Lower lobe of right lung (tissue), 2 donors: ENCODE measurements at regions not wholly inside any gene's neighbourhood (a gene's known extent, or its start where the extent isn't known, plus 50 kb on each side); places are given as distances from the start of the nearest gene placed in this dataset.
A peak's percentile ranks its signal among the peaks of the same experiment; 100 is the strongest.

Experiments used
- ATAC-seq, 2 donors: fragments of 200-7000 bp; cut with Tn5 transposase; one replicate each; pipeline ENCODE4 v1.9.1; 2020 to 2022; ENCODE audit warnings: mild to moderate bottlenecking in 2 of 2, moderate library complexity in 2 of 2
- DNase-seq: peaks from one replicate; pipeline ENCODE4 v3.0.0-alpha.2; 2020
- H3K27ac ChIP-seq: fragments of 200-600 bp; one replicate; pipeline ENCODE4 v1.8.0; 2022
- H3K27me3 ChIP-seq: fragments of 200-600 bp; one replicate; pipeline ENCODE4 v1.8.0; 2022; ENCODE audit warnings: low read depth
- H3K36me3 ChIP-seq: fragments of 200-600 bp; one replicate; pipeline ENCODE4 v1.8.0; 2022; ENCODE audit warnings: mild to moderate bottlenecking
- H3K4me1 ChIP-seq: fragments of 200-600 bp; one replicate; pipeline ENCODE4 v1.8.0; 2022
- H3K4me3 ChIP-seq: fragments of 200-600 bp; one replicate; pipeline ENCODE4 v1.8.0; 2022; ENCODE audit warnings: mild to moderate bottlenecking
- H3K9me3 ChIP-seq: fragments of 200-600 bp; one replicate; pipeline ENCODE4 v1.8.0; 2022
- intact Hi-C: fragments of 100-400 bp; cut with DNase I; formaldehyde crosslinking; loops from one replicate; pipeline ENCODE4 v1.11.0; 2022
- TF ChIP-seq, protein P1 (sequence below): fragments of 200-600 bp; IDR thresholded peaks from one replicate; pipeline ENCODE4 v1.8.0; 2022; ENCODE audit warnings: antibody characterized with exemption, mild to moderate bottlenecking
- donor health status: DM: no; HTN: yes; CAD: no; lungs with severe emphysema.

DNA sequence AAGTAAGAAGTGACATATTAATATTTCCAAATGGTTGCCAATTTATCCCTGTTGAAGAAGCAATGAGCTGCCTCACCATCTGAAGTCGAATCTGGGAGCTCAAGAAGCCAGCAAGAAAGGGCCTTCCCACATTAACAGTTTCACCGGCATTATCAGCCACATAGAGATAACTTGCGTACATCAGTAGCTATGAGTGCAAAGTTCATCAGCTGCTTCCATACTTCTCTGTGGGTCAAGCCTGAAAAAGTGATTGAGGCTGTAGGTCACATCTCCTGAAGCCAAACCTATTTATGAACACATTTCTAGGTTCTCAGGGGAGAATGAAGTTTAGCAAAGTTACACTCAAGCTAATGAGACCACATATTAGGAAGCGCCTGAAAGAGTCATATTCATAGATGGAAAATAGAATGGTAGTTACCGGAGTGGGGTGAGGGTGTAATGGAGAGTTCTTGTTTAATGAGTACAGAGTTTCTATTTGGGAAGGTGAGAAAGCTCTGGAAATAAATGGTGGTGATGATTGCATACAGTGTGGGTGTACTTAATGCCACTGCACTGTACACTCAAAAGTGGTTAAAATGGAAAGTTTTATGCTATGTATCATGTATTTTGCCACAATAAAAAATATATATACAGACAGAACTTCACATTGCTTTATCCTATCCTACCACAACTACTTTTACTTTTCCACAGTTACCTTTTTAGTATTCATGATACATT is 189.3 kb upstream of the SP4 start:
- TF ChIP-seq, protein P1, sequence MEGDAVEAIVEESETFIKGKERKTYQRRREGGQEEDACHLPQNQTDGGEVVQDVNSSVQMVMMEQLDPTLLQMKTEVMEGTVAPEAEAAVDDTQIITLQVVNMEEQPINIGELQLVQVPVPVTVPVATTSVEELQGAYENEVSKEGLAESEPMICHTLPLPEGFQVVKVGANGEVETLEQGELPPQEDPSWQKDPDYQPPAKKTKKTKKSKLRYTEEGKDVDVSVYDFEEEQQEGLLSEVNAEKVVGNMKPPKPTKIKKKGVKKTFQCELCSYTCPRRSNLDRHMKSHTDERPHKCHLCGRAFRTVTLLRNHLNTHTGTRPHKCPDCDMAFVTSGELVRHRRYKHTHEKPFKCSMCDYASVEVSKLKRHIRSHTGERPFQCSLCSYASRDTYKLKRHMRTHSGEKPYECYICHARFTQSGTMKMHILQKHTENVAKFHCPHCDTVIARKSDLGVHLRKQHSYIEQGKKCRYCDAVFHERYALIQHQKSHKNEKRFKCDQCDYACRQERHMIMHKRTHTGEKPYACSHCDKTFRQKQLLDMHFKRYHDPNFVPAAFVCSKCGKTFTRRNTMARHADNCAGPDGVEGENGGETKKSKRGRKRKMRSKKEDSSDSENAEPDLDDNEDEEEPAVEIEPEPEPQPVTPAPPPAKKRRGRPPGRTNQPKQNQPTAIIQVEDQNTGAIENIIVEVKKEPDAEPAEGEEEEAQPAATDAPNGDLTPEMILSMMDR, result no peak
- ATAC-seq (no peak), DNase-seq (no peak)
- Histone ChIP-seq H3K9me3 (no peaks in the 10 kb centered on the region), H3K4me3 (no peak overlapping the region), H3K36me3 (no peaks in the 10 kb centered on the region), H3K4me1 (no peaks in the 10 kb centered on the region), H3K27me3 (no peaks in the 10 kb centered on the region), H3K27ac (no peak overlapping the region)
- intact Hi-C loops, result no loop called here

DNA sequence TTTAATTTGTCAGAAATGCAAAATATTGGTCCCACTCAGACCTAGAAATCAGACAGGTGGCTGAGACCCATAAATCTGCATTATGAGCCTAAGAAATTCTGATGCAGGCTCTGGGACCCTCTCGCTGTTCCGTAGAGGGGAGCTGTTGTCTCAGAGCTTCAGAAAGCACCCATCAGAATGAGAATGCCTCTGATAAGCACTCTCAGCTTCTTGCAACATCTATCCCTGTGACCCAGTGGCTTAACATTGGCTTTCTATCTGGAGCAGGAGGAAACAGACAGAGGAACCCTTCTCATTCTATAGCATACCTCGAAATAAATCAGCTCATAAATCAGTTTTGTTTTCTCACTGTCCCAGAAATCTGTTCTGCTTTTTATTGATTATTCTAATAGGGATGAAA is 184.6 kb upstream of the SP4 start:
- Histone ChIP-seq H3K4me1 (no peaks in the 10 kb centered on the region), H3K27me3 (peaks cover 21% of the 10 kb centered on the region), H3K4me3 (no peak overlapping the region), H3K36me3 (no peaks in the 10 kb centered on the region), H3K9me3 (no peaks in the 10 kb centered on the region), H3K27ac (no peak overlapping the region)
- TF ChIP-seq, protein P1, result no peak
- no peak for ATAC-seq
- intact Hi-C loops, result no loop called here
- DNase-seq, result no peak

DNA sequence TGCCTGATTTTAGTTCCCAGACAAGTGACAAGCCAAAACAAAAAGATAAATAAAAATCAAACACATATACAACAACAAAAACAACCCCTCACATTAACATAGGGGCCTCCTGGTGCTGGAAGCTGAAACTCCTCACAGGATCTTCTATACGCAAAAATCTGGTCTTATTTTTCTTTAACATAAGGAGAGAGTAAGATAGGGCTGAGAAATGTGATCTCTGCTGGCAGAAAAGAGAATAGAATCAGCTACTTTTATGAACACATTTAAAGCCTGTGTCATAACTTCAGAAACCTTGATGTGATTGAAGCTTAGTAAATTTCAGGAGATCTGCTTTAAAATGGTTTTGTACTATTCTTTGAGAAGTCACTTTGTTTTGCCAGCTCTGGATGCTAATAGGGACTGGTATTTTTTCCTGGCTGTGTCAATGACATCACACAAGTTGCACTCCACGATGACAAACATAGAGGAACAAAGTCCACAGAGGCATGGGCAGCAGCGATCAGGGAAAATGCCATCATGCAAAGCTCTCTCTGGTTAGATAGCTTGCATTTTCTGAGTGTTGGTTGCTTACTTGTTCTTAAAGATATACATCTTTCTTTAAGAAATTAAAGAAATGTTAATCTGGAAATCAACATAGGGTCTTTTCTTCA is 176.6 kb upstream of the SP4 start:
- Histone ChIP-seq H3K4me1 (no peaks in the 10 kb centered on the region), H3K9me3 (no peaks in the 10 kb centered on the region), H3K36me3 (no peaks in the 10 kb centered on the region), H3K27me3 (peaks cover 70% of the 10 kb centered on the region), H3K4me3 (no peak overlapping the region), H3K27ac (no peak overlapping the region)
- DNase-seq (no peak), ATAC-seq (no peak)
- TF ChIP-seq, protein P1, result no peak
- intact Hi-C loops, result no loop called here

DNA sequence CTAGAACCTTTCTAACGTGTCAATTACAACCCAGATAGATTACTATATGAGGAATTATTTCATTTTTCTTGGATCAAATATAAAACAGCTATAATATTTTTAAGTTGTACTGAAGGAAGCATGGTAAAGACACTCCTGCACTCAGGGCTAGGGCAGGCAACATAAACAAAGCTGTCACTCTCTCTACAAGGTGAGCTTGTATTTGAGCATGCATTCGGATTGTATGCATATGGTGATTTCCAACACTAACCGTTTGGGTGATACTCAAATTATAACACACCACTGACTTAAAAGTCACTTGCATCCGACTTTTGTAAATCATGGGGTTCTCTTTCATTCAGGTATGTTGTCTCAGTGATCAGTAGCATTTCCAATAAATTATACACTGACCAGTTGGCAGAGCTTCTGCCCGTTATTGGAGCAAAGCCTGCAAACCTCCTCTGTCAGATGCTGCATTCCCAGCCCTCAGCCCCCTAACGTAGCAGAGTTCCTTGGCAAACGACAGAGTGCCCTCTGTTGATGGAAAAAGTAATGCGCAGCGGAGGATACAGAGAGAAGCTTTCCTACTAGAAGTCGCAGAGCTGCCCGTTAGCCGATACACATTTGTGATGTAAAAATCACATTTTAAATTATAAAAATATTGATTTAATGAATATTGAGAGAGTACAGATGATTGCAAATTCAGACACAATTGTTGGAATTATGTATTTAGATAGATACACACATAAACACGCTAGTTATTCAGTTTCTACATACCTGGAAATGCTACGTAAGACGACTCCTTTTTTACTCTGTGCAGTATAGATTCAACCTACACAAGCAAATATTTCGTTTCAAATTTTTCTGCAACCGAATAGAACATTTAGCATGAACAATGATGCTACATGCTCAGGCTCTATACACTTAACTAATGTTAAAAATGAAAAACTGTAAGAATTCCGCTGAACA is 173.9 kb upstream of the SP4 start:
- ATAC-seq, result peak; percentile 56 to 81
- TF ChIP-seq, protein P1, result peak; percentile 54
- Histone ChIP-seq H3K27me3 (peaks cover 63% of the 10 kb centered on the region), H3K4me1 (no peaks in the 10 kb centered on the region), H3K9me3 (no peaks in the 10 kb centered on the region), H3K4me3 (no peak overlapping the region), H3K36me3 (no peaks in the 10 kb centered on the region), H3K27ac (no peak overlapping the region)
- intact Hi-C loops, result no loop called here
- no peak for DNase-seq

DNA sequence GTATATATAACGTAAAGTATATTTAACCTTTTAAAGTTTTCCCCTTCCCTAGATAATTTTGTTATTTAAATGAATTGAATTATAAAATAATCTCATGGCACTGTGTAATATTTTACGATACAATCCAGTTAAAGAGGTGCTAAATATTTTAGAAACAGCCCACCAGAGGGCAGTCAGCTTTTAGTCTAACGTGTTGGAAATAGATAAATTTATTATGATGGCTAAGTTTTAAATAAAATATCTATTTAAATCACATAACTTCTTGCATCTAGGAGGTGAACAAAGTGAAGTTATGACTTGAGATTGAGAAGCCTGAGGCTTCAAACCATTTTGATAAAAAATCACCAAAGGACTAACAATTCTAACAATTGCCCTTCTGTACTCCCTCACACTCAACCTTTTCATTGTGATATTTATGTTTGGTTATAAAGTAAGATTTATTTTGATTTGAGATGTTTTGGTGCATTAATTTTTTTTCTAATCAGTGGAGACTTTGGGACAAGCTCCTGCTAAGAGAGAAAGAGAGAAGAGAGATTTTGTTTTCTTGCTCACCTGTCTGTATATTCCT is 171.5 kb upstream of the SP4 start:
- Histone ChIP-seq H3K9me3 (no peaks in the 10 kb centered on the region), H3K4me3 (no peak overlapping the region), H3K27me3 (peaks cover 41% of the 10 kb centered on the region), H3K36me3 (no peaks in the 10 kb centered on the region), H3K4me1 (no peaks in the 10 kb centered on the region), H3K27ac (no peak overlapping the region)
- intact Hi-C loops, result no loop called here
- TF ChIP-seq, protein P1, result peak; percentile 41
- no peak for DNase-seq
- ATAC-seq, result no peak
